ENCODE measurements at regions not wholly inside any gene's neighbourhood (a gene's known extent, or its start where the extent isn't known, plus 50 kb on each side); places are given as distances from the start of the nearest gene placed in this dataset.

GRCh38 chr3:153274561-153274960, 112.5 kb downstream of the RAP2B start:
- no peak overlapping the region for H3K4me3 ChIP-seq
- RAD21 ChIA-PET (ENCODE audit: unreplicated experiment) = no interaction called here
- H3K27me3 ChIP-seq (replicated peaks in 1 of 2; ENCODE audit: control insufficient read depth in 2 of 2, insufficient read depth in 2 of 2, low read length in 1 of 2) = no peaks in the 10 kb centered on the region; a peak in 1 of 4 replicates
- POLR2A ChIA-PET = no interaction called here
- no peaks in the 10 kb centered on the region for H3K9me3 ChIP-seq (replicated peaks; ENCODE audit: control insufficient read depth, insufficient read depth, low read length)
- H2AFZ ChIP-seq (ENCODE audit: control insufficient read depth, low read depth, low read length) = no peak overlapping the region
- H4K20me1 ChIP-seq (ENCODE audit: control insufficient read depth, insufficient read depth) = no peaks in the 10 kb centered on the region
- H3K36me3 ChIP-seq (ENCODE audit: control insufficient read depth in 2 of 2, insufficient read depth in 2 of 2, low read length in 1 of 2) = no peaks in the 10 kb centered on the region
- CTCF ChIA-PET = no interaction called here
- no peak overlapping the region for H3K27ac ChIP-seq (ENCODE audit: control insufficient read depth, insufficient read depth)
- FAIRE-seq (no peak), ATAC-seq (no peak), DNase-seq (ENCODE audit: low read depth, low spot score) (no peak)
- H3K79me2 ChIP-seq (ENCODE audit: control insufficient read depth, insufficient read depth, low read length) = no peaks in the 10 kb centered on the region
- no TSS peak for BruUV-seq (replicated peaks)
- no peak overlapping the region for H3K9ac ChIP-seq (ENCODE audit: control insufficient read depth, insufficient read depth, low read length)
- in situ Hi-C loops (cut with MboI) = no loop called here
- no peaks in the 10 kb centered on the region for H3K4me1 ChIP-seq (ENCODE audit: control insufficient read depth, insufficient read depth, low read length)
- TF ChIP-seq NR2F1 (conservative IDR thresholded peaks at IDR 0.05) = no peak
- no peak for TF ChIP-seq KLF5 (IDR thresholded peaks at IDR 0.05; ENCODE audit: partially characterized antibody)
- TF ChIP-seq, protein P1, sequence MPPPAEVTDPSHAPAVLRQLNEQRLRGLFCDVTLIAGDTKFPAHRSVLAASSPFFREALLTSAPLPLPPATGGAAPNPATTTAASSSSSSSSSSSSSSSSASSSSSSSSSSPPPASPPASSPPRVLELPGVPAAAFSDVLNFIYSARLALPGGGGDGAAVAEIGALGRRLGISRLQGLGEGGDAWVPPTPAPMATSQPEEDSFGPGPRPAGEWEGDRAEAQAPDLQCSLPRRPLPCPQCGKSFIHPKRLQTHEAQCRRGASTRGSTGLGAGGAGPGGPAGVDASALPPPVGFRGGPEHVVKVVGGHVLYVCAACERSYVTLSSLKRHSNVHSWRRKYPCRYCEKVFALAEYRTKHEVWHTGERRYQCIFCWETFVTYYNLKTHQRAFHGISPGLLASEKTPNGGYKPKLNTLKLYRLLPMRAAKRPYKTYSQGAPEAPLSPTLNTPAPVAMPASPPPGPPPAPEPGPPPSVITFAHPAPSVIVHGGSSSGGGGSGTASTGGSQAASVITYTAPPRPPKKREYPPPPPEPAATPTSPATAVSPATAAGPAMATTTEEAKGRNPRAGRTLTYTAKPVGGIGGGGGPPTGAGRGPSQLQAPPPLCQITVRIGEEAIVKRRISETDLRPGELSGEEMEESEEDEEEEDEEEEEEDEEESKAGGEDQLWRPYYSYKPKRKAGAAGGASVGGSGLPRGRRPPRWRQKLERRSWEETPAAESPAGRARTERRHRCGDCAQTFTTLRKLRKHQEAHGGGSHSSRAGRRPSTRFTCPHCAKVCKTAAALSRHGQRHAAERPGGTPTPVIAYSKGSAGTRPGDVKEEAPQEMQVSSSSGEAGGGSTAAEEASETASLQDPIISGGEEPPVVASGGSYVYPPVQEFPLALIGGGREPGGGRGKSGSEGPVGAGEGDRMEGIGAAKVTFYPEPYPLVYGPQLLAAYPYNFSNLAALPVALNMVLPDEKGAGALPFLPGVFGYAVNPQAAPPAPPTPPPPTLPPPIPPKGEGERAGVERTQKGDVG (CRISPR knock-in tag; IDR thresholded peaks at IDR 0.05) = no peak
- TF ChIP-seq STAT1 (conservative IDR thresholded peaks at IDR 0.05) = no peak
- no peak for TF ChIP-seq STAT3 (IDR thresholded peaks at IDR 0.05; ENCODE audit: low read depth, low read length)
- TF ChIP-seq NFIC (IDR thresholded peaks at IDR 0.05; ENCODE audit: low read depth, low read length) = no peak
- TF ChIP-seq, protein P2, sequence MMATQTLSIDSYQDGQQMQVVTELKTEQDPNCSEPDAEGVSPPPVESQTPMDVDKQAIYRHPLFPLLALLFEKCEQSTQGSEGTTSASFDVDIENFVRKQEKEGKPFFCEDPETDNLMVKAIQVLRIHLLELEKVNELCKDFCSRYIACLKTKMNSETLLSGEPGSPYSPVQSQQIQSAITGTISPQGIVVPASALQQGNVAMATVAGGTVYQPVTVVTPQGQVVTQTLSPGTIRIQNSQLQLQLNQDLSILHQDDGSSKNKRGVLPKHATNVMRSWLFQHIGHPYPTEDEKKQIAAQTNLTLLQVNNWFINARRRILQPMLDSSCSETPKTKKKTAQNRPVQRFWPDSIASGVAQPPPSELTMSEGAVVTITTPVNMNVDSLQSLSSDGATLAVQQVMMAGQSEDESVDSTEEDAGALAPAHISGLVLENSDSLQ (IDR thresholded peaks at IDR 0.05) = no peak
- TF ChIP-seq CHD2 (IDR thresholded peaks at IDR 0.05; ENCODE audit: borderline replicate concordance, low read depth, low read length) = no peak
- SMC1A ChIA-PET (ENCODE audit: uncharacterized antibody, unreplicated experiment) = interaction anchor here (0.8 kb wide), 1 partner anchor 217 kb away, joined by 3 read pairs; no protein-coding TSS in a partner anchor
- intact Hi-C loops (cut with micrococcal nuclease; ENCODE audit: unreplicated experiment) = no loop called here
- no peak overlapping the region for H3K4me2 ChIP-seq (ENCODE audit: control insufficient read depth, insufficient read depth)
- 0% methylated on average over 3 of the region's 3 CpGs for WGBS (ENCODE audit: insufficient coverage, insufficient replicate concordance, low lambda C conversion rate, missing lambda C conversion rate)

All from GM12878 (cell line).